ENCODE measurements at regions not wholly inside any gene's neighbourhood (a gene's known extent, or its start where the extent isn't known, plus 50 kb on each side); places are given as distances from the start of the nearest gene placed in this dataset.

GRCh38 chr1:10860682-10861081 lies 64.2 kb upstream of the CASZ1 start:
- no peak overlapping the region for H2AFZ ChIP-seq (ENCODE audit: insufficient read depth, low read depth, low read length, poor library complexity, severe bottlenecking)
- H3K9me3 ChIP-seq (replicated peaks in 1 of 2; ENCODE audit: control insufficient read depth in 1 of 2, insufficient read depth in 1 of 2, low read length in 2 of 2) = no peaks in the 10 kb centered on the region
- WGBS (ENCODE audit: insufficient coverage) = 75% methylated on average over 11 of the region's 11 CpGs
- H3K4me3 ChIP-seq (replicated peaks in 1 of 3; ENCODE audit: low read depth in 2 of 3, low read length in 3 of 3) = no peak overlapping the region
- no peaks in the 10 kb centered on the region for H3K4me1 Mint-ChIP-seq
- H3K36me3 ChIP-seq (replicated peaks in 1 of 2; ENCODE audit: control insufficient read depth in 1 of 2, insufficient read depth in 2 of 2, low read length in 2 of 2) = no peaks in the 10 kb centered on the region
- H3K9ac ChIP-seq (ENCODE audit: insufficient read depth, low read length, poor library complexity, severe bottlenecking) = no peak overlapping the region
- TF ChIP-seq CTCF (IDR thresholded peaks at IDR 0.05) = no peak
- no peak for DNase-seq
- H3K27me3 Mint-ChIP-seq (ENCODE audit: low read depth in 3 of 3) = peaks cover 24 to 40% (median 34%) of the 10 kb centered on the region in 3 donors
- H3K36me3 Mint-ChIP-seq = peaks cover 0 to under 1% of the 10 kb centered on the region in 2 donors
- peaks cover 0 to 3% (median 0%) of the 10 kb centered on the region in 7 donors for H3K9me3 Mint-ChIP-seq
- intact Hi-C loops (cut with micrococcal nuclease) = loop anchor here in 1 of 2 donors (10.0 kb wide), 1 partner anchor 356 kb away; no protein-coding TSS in a partner anchor
- H3K79me2 ChIP-seq (ENCODE audit: insufficient read depth, low read length) = no peaks in the 10 kb centered on the region
- no peak overlapping the region for H3K27ac ChIP-seq (ENCODE audit: low read depth in 1 of 2, low read length in 2 of 2)
- H3K27ac Mint-ChIP-seq = no peak overlapping the region
- no peaks in the 10 kb centered on the region for H4K20me1 ChIP-seq (ENCODE audit: insufficient read depth, low read length)
- peaks cover 17 to 28% of the 10 kb centered on the region in 2 donors for H3K27me3 ChIP-seq (ENCODE audit: control insufficient read depth in 2 of 2, insufficient read depth in 2 of 2, low read length in 2 of 2)
- no peaks in the 10 kb centered on the region for H3K4me1 ChIP-seq (ENCODE audit: control insufficient read depth in 1 of 2, insufficient read depth in 2 of 2, low read length in 2 of 2)
- no peak overlapping the region for H3K4me3 Mint-ChIP-seq
- no peak overlapping the region for H3K4me2 ChIP-seq (replicated peaks; ENCODE audit: extremely low read depth, low read length, poor library complexity, severe bottlenecking)

GRCh38 chr1:10861822-10862221 lies 65.4 kb upstream of the CASZ1 start:
- Histone ChIP-seq H3K27ac (ENCODE audit: low read depth in 1 of 2, low read length in 2 of 2) (no peak overlapping the region), H3K79me2 (ENCODE audit: insufficient read depth, low read length) (no peaks in the 10 kb centered on the region), H4K20me1 (ENCODE audit: insufficient read depth, low read length) (no peaks in the 10 kb centered on the region), H3K4me3 (replicated peaks in 1 of 3; ENCODE audit: low read depth in 2 of 3, low read length in 3 of 3) (no peak overlapping the region), H3K27me3 (ENCODE audit: control insufficient read depth in 2 of 2, insufficient read depth in 2 of 2, low read length in 2 of 2) (peaks cover 24 to 38% of the 10 kb centered on the region in 2 donors), H2AFZ (ENCODE audit: insufficient read depth, low read depth, low read length, poor library complexity, severe bottlenecking) (no peak overlapping the region), H3K9me3 (replicated peaks in 1 of 2; ENCODE audit: control insufficient read depth in 1 of 2, insufficient read depth in 1 of 2, low read length in 2 of 2) (no peaks in the 10 kb centered on the region), H3K4me1 (ENCODE audit: control insufficient read depth in 1 of 2, insufficient read depth in 2 of 2, low read length in 2 of 2) (no peaks in the 10 kb centered on the region), H3K4me2 (replicated peaks; ENCODE audit: extremely low read depth, low read length, poor library complexity, severe bottlenecking) (no peak overlapping the region), H3K9ac (ENCODE audit: insufficient read depth, low read length, poor library complexity, severe bottlenecking) (no peak overlapping the region), H3K36me3 (replicated peaks in 1 of 2; ENCODE audit: control insufficient read depth in 1 of 2, insufficient read depth in 2 of 2, low read length in 2 of 2) (no peaks in the 10 kb centered on the region)
- H3K27me3 Mint-ChIP-seq (ENCODE audit: low read depth in 3 of 3) = peaks cover 35 to 52% (median 43%) of the 10 kb centered on the region in 3 donors
- H3K4me3 Mint-ChIP-seq = no peak overlapping the region
- peaks cover 6% of the 10 kb centered on the region for H3K4me1 Mint-ChIP-seq
- WGBS (ENCODE audit: insufficient coverage) = no CpG with 5 or more reads among the region's 5 CpGs
- intact Hi-C loops (cut with micrococcal nuclease) = loop anchor here in 1 of 2 donors (10.0 kb wide), 1 partner anchor 357 kb away; no protein-coding TSS in a partner anchor
- DNase-seq = no peak
- peaks cover 0 to 5% of the 10 kb centered on the region in 2 donors for H3K36me3 Mint-ChIP-seq
- TF ChIP-seq CTCF (IDR thresholded peaks at IDR 0.05) = no peak
- H3K9me3 Mint-ChIP-seq = peaks cover 0 to 9% (median 3%) of the 10 kb centered on the region in 7 donors
- no peak overlapping the region for H3K27ac Mint-ChIP-seq

All from CD14-positive monocyte (primary cell).